HG03095 (cell line): ENCODE measurements at regions not wholly inside any gene's neighbourhood (a gene's known extent, or its start where the extent isn't known, plus 50 kb on each side); places are given as distances from the start of the nearest gene placed in this dataset.

ENCODE experiments used
- ATAC-seq: cut with Tn5 transposase; IDR thresholded peaks from one replicate; pipeline ENCODE4 v1.9.1; 2021; ENCODE audit warnings: moderate library complexity; ENCODE audit not compliant: unreplicated experiment

DNA sequence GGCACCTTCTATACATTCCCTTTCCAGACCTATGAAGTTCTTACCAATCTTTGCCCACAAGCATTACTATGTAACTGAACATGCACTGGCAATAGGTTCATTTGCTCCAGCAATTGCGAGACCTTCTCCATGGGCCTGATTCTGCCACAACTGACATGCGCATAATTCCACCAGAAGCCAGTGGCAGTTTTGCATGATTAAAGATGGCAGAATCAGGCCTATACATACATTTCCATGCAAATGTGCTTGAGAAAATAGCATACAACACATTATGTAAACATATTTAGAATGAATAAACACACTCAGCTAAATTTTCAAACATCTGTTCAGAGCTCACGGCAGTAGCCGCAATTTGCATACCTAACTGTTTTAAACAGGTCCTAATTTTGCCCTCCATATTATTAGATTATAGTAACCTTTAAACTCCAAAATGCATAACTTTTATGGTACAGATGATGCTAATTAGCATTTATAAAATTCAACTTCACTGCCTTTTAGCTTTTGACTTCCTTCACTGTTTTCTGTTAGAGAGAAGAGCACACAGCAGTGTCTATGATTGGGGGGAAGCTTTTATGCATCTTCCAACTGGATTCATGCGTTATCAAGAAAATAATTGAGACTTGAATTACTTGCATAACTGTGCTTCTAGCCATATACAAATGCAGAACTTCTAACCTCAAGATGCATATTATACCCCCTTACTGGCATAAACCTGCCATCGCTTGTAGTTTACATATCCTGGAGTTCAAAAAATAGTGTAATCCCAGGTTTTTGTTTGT, 155.3 kb upstream of the CDH19 start:
- no peak for ATAC-seq

DNA sequence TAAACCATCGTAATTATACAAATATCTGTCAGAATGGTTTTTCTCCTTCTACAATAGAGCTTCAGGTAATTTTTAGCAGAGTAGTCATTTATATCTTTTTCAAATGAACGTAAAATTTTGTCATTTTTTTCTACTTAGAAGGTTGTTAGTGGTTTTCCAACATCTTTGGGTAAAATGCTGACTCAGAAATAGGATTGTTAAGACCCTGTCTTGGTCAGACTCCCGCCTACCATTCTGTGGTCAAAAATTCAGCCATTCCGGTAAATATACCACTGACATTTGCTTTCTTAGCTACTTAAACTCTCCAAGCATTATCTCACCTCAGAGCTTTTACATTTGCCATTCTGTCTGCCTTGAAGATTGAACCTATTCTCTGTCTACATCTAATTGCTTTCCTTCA, 154.1 kb upstream of the CDH19 start:
- ATAC-seq: no peak

DNA sequence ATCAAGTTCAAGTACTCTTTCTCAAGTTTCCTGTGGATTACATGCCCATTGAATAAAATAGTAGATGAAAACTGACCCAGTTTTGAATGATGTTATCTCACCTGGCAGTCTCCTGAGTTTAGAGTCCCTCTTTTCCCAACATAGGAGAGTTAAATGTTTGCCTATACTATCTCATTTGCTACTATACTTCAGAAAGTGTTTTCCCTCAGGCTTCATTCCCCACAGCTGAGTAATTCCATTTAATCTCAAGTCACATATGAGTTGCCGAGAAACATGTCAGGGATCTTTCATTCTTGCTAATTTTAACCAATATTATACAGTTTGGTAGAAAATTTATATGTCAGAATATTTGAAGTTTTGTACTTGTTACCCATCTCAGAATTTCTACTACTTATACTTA, 150.4 kb upstream of the CDH19 start:
- no peak for ATAC-seq

DNA sequence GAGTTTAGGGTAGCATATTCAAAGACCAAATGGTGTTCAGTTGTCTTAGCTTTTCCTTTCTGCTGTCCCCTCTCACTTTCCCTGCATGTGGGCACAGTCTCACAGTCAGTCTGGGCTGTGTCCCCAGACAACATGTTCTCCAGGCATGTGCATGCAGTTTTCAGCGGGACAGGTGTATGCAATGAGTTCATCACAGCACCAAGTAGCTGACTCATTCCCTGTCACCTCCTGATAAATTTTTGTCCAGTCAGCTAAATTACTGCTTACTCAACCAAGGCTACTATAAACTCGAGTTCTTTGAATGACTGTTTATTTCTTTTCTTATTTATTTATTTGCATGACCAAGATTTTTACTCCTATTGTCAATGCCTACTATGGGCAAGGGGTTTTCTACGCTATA, 148.8 kb upstream of the CDH19 start:
- ATAC-seq: no peak

DNA sequence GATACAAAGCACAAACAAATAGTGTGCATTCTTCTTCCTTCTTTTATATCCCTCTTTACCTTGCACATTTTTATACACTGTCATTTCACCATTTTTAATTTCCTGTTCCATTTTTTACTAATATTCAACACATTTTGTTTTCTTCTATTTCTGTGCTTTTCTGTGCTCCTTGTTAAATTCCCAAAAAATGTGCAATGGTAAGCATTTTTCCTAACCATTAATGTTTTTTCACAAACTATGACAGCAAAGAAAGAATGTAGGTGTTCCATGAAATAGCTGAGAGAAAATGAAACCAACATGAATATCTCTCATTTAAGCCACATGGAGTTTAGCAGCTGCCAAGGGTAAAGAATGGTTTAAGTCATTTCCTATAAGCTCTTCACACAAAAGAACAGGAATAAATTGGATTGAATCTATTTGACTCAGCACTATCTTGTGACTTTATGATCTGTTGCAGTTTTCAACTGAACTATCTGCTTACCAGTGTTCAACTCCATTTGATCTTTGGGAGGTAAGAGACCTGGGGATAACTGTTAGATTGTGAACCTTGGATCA, 145.7 kb upstream of the CDH19 start:
- no peak for ATAC-seq

DNA sequence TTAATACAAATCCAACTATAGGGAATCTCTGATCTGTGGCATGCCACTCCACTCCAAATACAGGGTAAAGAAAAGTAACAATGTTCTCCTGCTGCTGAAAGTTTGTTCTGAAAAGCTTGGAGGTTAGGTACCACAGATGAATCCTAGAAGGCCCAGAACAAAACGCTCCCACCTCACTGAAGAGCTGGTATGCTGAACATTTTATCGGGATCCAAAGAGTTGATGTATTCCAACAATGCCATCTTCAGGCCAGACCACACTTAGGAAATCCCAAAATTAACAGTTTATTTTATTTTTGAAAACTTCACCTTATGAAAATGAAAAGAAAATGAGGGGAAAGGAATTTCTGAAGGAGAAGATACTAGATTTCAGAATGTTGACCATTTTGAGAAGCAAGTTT, 145.1 kb upstream of the CDH19 start:
- no peak for ATAC-seq

DNA sequence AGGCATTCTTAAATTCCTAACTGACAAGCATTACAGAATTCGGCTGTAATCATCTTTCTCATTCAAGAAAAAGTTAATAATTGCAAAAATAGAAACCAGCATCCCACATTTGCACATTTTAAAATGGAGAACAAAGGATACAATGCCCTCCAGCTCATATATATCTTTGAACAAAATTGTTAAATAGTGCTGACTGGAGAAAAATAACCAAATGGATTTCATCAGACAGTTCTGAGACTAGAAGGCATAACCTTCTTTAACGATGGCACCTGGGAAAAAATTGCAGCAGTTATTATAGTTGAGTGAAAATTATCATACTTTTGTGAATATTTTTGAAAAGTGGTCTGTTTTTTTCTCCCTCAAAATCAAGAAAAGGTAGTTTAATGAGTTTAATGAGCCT, 138.9 kb upstream of the CDH19 start:
- ATAC-seq: no peak

DNA sequence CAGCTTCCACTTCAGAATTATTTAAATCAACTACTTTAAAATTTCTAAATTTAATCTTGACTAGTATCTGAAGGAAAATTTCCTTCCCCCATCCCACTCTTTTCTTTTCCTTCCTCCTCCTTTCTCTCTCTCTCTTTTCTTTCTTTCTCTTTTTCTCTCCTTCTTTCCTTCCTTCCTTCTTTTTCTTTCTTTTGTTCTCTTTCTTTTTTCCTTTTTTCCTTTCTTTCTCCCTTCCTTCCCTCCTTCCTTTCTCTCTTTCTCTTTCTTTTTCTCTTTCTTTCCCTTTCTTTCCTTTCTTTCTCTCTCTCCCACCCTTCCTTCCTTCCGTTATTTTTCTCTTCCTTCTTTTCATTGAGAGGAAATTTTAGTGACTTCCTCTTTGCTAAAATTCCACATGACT, 132.0 kb upstream of the CDH19 start:
- no peak for ATAC-seq

DNA sequence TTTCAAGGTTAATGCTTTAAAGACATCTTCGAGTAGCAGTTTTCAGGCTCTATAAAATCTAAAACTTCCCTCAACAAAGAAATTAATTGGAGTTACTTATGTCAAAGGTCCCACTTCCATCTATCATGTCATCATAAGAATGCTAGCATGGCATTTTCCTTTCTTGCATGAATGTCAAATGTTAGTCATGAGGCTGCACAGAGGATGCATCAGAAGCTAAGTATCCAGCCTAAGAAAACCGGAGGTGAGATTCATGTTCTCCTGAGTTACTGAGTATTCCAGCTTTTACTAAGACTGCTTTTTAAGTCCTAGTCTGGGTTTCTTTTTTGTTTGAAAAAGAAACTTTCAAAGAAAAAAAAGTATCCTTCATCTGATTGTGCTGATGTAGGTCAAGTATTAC, 130.6 kb upstream of the CDH19 start:
- ATAC-seq: no peak

DNA sequence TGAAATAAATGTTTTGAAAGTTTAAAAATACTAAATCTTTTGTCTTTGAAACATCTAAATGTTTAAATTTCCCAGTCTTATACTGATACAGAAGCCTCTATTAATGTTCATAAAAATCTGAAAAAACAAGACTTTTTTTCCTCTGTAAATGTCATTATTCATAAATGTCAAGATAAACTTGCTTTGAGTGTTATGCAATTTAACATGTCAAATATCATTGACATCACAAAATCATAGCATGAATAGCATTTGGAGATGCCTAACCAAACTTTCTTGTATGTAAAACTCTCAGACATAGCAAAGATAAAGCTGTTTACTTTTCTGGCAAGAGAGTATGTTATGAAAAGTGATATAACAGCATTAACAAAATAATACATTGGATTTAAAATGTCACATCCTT, 128.0 kb upstream of the CDH19 start:
- no peak for ATAC-seq

DNA sequence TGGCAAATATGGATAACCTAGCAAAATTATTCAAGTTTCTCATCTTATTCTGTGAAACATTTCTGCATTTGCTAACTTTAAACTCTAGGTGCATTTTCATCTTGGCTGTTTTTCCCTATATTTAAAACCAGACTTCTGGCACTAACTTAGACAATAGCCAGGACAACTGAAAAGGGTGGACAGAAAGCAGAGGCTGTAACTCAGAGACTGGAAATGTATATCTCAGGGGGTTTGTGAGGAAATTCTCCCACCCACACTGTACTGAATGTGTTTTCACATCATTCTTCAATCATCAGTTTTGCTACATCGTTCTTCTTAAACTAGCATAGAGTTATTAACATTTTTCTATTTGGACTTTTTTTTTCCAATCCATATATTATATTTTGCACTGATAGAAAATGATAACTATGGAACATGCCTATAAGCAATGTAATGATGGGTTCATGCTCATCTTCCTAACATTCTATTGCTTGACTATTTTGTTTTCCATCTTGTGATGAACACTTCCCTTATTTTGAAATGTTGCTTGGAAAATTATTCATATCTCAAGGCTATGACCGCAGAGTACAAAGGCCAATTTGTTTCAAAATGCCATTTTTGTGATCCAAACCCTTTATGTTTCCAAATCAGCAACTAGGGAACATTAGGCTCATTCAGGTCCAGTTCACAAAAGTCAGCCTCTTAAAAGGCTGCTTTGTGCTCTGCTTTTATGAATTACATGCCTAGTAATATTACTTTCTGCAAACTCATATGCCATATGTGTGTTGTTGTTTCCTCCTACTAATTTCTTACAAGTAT, 125.8 kb upstream of the CDH19 start:
- no peak for ATAC-seq

DNA sequence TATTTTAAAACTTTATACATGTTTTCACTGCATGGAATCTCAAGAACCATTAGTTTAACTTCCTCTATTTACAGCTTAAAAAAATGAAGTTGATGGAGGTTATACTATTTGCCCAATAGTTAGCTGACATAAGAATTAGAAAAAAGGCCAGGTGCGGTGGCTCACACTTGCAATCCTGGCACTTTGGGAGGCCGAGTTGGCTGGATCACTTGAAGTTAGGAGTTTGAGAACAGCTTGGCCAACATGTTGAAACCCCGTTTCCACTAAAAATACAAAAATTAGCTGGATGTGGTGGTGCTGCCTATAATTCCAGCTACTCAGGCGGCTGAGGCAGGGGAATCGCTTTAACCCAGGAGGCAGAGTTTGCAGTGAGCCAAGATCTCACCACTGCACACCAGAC, 125.1 kb upstream of the CDH19 start:
- no peak for ATAC-seq

DNA sequence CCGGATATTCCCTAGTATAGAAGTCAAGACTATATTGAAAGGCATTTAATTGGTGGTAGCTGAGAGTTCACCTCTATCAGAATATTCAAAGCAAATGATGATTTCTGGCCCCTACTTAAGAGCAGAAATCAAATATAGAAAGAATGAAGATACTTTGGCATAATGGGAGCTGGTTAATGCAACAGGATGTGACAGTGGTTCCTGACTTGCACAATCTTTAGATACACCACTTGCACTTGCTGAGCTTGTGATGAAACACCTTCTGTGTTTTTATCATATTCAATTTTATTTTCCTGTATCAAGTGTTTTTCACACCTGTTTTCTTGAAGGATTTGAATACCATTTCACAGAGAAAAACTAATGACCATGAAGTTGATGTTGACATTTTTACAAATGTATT, 124.1 kb upstream of the CDH19 start:
- no peak for ATAC-seq

DNA sequence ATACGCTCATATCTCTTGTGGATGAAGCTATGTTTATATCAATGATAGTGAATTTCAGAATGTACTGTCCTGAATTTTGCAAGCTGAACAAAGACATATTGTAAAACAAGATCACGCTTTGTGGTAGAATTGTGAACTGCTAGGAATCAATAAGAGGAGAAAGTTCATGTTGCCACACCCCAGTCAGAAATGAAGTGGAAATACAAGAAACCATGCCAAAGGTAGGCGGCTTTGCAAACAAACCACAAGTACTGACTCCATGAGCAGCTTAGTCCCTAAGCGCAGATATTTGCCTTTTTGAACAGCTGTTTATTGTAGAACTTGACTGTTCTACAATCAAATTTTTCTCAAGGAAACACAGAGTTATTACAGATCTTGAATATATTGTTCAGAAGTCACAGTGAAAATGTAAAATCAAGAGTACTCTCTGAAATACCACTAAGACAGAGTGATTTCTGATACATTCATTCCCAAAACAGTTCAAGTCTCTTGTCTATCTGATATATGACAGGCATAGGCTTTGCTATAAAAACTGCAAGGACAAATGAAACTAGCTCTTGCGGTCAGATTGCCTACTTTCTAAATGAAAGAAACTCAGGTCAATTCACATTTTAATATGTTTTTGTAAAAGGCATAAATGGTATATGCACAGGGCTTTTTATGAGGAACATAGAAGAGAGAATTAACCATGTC, 120.9 kb upstream of the CDH19 start:
- no peak for ATAC-seq

DNA sequence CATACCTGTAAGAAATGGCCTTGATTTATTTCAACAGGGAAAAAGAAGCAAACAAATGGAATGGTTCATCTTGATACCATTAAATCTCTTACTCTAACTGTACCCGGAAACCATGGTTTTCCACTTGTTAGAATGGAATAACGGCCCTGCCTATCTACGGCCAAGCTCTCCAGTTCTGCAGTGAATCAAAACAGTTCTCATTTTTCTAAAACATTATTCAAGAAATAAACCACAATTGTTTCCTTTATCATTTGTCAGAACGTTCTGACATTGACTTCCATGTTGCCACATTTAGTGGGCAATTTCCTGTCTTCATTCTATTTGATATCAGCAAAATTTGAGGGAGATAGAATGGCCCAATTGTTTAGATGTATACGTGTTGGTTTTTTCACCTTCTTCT, 118.8 kb upstream of the CDH19 start:
- no peak for ATAC-seq

DNA sequence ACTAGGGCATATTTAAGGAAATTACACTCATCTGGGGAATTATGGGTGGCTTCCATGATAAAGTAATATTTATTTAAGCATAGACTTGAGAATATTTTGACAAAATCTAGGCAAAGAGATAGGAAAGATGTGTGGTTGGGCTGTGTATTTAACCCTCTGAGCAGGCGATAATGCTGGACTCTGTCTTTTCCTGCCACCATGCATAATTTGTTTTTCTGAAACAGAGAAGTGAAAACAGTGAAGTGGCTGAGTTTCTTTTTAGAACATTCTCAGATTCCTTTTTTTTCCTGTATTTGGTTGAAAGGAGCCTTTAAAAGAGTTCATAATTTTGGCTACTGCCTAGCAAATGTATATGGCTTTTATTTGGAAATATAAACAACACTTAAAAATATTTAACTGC, 104.8 kb upstream of the CDH19 start:
- no peak for ATAC-seq

DNA sequence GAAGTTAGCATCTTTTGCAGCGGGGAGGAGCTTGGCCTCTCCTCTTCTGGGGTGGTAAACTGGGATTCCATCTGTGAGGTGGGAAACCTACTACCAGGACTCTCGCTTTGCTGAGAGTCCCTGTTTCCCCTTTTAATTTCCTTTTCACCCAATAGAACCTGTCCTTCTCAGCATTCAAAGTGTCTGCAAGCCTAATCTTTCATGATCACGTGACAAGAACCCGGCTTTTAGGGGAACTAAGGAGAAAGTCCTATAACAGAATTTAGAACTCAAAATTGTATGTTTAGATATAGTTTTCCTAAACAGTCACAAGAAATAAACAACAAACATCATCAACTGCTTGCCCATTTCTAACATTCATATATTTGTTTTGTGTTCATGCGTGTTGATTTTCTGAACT, 103.6 kb upstream of the CDH19 start:
- ATAC-seq: no peak

DNA sequence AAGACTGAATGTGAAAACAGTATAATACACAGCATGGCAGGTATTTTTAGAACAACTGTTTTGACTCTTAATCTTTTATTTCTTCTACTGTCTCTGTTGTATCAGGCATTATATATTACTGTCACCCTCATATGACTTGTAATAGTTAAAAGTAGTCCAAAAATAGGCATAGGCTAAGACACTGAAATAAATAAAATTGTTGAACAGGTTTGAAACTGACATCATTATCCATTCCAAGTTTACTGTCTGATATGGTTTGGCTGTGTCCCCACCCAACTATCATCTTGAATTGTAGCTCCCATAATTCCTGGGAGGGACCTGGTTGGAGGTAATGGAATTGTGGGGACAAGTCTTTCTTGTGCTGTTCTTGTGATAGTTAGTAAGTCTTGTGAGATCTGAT, 91.4 kb upstream of the CDH19 start:
- ATAC-seq: no peak

DNA sequence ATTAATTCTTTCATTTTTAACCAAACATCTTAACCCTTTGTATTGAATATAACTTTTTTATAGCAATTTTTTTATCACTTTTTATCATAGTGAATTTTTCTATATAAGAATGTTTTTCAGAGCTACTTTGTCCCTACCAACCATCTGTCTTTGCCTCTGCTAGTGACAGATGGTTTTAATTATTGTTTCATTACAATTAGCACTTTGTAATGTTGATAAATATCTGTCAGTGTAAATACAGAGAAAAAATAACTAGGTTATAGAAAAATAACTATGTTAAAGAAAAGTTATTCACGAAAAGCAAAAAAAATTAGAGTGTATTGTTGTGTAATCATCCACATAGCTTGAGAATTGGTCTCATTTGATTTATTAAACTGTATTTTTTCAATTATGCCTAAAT, 91.0 kb upstream of the CDH19 start:
- ATAC-seq: no peak

DNA sequence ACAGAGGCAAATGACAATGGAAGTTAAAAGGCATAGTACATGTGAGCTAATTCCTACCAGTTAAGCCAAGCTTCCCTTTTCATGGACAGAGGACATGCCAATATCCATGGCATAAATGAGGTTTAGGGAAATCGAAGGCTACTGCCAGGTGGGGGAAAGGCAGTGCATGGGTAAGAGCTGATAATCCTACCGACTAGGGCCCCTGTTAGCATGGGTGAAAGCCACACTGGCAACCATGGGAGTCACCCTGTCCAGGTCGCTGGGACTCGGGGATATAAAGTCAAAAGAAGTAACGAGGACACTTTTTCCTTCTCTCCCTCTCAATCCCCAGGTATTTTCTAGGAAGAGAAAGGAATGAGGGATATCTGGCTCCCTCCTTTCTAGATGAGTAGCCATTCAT, 83.7 kb upstream of the CDH19 start:
- ATAC-seq: no peak

DNA sequence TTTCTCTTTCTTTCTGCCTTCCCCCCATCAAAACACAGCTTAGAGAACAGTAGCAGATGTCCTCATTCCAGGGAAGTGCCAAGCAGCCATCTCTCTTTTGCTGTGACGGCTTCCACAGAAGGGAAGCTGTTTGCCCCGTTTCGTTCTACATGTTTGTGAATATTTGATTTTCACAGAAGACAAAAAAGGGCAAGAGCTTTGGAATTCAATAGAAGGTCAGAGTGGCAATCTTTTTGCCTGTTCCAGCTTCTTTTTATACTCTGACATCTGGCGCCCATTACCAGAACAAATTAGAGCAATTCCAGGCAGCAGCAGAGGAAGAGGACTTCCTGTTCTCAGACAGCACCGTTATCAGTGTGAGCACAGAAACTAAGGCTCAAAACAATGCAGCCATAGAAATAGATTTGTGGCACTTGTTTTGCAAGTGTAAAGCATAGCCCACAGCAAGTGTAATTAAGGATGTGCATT, 79.0 kb upstream of the CDH19 start:
- no peak for ATAC-seq

DNA sequence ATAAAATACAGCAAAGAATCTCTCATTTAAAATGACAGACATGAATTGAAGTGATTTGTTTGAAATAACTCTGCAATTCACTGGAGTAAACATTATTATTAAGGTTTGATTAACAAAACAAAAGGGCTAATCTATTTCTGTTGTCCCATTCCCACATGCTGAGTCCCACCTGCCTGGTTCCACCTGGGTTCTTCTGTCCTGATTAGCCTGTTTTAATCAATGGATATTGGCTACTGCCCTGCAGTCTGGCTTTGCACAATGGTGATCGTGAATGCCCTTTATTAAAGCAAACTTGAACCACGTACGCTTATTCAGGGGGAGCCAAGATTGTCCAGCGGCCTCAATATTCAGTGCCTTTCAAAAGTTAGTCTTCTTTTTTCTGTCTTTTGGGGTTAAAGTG, 72.8 kb upstream of the CDH19 start:
- ATAC-seq: no peak
